SW 1271 (cell line): ENCODE measurements at regions not wholly inside any gene's neighbourhood (a gene's known extent, or its start where the extent isn't known, plus 50 kb on each side); places are given as distances from the start of the nearest gene placed in this dataset.
A peak's percentile ranks its signal among the peaks of the same experiment; 100 is the strongest.
"Not testable (repeated sequence)": the region's sequence is repeated elsewhere in the genome, so short reads cannot be mapped to it uniquely, and the experiment has no call there.

ENCODE experiments used
- DNase-seq, 2 experiments: peaks; one replicate each; lab custom pipeline; 2025; lab: John Stamatoyannopoulos, UW

DNA sequence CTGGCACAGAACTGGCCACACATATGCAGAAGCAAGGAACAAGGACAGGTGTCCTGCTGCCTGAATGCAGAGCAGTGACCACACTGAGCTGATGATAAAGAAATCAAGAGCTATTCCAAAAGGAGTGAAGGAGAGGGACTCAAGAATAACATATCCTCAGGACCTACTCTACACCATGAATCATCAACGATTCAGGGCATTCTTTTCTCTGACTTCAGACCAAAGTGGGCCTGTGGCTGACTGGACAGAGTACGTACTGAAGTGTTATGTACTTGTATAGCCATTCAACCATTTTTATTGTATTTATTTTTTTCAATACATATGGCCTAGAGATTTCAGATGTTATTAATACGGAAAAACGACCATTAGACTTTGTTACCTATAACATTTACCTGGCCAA is 177.5 kb upstream of the TMTC1 start:
- no peak for DNase-seq

DNA sequence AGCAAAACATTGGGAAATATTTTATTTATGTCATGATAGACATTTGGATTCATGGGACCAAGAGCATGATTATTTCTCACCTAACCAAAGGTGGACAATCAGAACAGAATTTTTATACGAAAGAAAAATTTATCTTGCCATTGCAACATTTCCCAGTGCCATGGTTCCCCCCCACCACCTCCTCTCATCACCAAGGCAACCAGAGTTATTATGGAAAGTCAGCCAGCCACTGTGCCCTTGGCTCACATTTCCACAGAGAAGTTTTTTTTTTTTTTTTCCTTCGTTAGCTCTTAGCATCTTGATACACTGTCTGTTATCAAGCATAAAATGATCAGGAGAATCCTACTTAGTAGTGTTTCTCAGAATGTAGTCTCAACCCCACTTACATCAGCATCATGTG is 176.4 kb upstream of the TMTC1 start:
- DNase-seq = no peak

DNA sequence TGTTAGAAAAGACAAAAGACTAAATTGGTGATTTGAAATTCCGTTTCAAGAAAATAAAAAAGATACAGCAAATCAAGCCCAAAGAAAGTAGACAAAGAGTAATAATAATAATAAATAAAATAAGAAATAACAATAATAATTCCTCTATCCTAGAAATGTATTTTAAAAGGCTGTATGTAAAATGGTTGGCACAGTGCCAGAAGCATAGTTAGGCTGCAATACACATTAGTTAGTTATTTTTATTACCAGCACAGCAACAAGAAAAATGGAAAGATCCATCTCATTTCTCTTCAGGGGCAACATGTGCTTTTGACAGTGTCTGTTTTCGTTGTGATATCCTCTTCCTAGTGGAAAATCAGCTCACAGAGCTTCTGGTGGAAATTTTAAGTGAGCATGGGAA is 174.1 kb upstream of the TMTC1 start:
- DNase-seq = no peak

DNA sequence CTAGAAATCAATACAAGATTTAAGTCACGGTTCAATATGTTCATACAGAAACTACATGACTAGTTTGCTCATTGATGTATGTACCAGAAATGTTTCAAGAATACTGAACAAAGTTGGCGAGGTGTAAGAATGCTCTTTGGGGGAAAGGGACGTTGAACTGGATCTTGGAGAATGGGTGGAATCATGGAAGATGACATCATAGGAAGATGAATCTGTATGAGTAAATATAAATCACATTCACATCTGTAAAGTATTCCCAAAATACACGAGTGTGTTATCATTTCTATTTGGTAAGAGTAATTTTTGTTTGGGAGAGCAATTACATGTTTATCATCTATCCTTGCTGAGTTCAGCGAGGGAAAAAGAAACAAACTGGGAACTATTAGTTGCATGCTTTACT is 162.2 kb upstream of the TMTC1 start:
- DNase-seq = no peak

DNA sequence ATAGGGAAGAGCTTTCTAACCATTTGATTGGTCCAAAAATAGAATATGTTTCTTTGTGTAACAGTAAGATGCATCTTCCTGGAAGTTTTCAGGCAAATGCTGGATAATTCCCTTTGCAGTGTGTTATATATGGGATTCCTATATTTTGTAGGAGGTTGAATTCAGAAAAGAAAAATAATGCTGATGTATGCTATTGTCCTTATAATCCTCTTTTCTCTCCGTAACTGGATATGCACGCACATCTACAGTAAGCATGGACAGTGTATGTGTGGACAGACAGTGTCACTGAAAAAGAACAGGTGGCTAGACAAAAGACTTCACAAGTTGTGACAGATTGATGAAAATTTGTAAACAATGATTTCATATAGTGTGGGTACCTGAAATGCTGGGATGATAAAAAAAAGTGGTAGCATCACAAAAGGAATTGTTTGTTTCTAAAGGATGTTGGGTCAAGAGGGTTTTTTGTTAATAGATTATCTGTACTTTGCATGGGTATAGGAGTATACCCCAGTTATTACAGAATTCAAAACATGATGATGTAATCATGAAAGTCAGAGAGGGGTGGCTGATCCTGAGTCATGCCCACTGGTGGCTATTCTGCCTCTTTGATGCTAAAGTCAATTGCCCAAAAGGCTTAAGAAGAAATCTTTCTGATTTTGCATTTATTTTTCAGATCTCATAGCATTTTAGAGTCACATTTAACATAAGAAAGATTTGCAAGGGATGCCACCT is 160.7 kb upstream of the TMTC1 start:
- DNase-seq = no peak

DNA sequence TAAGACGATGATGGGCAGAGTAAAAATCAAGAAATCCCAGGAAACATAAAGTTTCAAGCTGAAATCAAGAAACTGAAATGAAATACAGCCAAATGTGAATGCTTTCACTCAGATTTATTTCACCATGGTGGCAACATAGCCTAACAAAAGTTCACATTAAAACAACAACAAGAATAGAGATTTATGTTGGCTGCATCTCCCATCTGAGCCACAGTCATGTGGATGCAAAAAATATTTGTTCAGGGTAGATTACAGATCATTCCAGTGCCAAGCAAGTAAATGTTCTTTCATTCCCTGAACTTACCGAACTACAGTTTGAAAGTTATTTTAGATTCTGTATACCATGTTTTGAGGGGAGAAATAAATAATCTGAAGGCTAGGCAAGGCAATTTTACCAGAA is 159.9 kb upstream of the TMTC1 start:
- no peak for DNase-seq

DNA sequence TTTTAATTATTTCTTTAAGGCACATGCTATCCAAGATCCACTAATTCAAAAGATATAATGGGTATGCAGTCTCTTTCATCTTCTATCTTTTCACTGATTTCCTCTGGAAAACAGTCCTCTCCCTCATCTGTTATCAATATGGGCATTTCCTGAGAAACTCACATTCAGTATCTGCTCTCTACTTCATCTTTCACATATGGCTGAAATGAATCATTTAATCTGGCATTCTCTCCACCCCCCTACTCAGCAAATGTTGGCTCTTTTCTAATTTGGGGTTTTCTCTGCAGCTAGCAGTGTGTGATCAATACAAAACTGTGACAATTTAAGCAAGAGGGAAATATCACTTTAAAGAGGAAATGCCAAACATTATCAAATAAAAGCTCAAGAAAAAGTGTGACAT is 157.1 kb upstream of the TMTC1 start:
- DNase-seq = no peak

DNA sequence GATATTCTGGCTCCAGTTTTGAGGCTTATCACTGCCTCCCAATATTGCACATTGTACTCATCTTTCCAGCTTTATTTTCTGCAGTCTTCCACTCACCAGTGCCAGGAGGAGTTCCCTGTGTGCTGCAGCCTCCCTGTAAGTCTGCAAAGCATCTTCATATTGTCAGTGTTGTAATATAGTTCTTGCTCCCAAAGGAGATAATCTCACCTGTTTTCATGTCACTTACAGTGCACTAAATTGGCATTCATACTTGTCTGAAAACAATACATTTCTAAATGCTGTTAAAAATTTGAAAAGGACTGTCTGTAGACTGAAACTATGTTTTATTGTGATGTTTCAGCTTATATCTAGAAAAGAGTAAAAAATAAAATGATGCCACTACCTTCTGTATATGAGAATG is 146.8 kb upstream of the TMTC1 start:
- DNase-seq = no peak

DNA sequence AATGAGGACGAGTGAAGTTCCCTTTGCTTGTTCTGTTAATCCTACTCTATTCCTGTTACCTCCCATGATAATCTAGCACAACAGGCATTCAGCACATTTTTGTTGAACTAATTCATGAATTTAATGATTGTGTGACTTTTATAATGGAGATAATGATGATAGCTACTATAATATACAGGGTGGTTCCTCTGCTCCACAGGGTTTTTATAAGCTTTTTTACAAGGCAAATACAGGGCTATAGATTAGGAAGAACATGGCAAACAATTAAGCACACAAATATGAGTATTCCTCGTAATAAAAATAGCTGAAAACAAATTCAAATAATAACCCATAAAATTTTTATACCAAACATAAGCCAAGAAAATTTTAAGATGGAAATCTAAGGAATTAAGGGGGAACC is 145.6 kb upstream of the TMTC1 start:
- DNase-seq = no peak

DNA sequence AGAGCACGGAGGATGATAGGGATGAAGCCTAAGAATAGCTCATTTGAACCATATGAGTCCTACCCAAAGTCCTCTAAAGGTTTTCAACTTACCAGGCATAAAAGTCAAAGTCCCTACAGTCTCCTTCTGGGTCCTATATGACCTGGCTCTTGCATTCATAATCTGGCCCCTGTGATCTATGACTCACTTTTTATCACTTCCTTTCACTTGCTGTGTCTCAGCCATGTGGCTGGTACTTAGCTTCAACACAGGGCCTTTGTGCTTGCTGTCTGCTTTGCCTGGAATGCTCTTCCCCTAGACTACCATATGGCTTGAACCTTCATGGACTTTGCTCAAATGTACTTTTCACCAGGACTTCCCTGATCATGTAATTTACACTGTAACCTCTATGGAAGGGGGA is 137.6 kb upstream of the TMTC1 start:
- DNase-seq = peak in 1 of 2 experiments; percentile 79

DNA sequence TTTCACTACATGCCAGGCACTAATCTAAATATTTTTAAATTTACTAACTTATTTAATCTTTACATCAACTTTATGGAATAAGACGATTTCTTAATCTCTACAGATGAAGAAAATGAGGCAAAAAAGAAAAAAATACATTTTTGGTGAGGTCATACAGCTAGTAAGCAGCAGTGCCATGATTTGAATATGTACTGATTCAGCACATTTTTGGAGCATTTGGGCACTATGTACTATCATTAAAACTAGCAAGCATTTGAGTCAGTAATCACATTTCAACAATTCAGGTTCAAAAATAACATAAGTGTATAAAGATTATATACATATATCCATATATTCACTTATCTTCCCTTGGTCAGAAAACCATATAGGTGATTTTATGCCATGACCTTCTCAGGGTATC is 124.4 kb upstream of the TMTC1 start:
- no peak for DNase-seq

DNA sequence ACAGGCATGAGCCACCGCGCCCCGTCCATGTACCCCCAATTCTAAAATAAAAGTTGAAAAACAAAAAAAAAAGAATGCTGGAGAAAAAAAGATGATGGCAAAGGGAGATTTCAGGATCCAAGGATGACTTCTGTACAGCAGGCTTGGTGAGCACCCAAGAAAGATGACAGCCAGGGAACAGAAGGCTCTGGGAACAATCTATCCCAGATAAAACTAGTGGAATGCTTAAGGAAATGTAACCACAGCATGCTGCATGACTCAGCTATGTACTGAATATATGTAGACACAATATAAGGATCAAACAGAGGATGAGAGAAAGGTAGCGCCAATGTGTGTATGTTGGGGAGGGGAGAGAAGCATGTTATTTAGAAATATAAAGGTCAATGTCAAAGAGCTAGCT is 123.7 kb upstream of the TMTC1 start:
- DNase-seq = no peak

DNA sequence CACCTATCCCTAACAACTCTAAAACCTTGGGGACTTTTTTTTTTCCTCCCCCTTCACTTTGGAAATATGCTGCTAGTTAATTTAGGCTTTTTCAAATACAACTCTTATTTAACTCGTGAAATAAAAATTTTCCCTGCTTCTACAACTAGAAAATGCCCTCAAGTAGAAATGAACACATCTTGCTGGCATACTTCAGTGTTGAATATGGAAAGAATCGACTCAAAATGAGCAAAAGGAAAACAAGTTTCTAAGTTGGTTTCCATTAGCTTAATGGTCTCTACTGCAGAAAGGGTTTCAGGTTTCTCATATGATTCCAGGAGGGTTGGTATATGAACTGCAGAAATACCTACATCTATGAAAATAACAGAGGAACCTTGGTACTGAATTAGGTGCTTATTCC is 118.3 kb upstream of the TMTC1 start:
- DNase-seq = no peak

DNA sequence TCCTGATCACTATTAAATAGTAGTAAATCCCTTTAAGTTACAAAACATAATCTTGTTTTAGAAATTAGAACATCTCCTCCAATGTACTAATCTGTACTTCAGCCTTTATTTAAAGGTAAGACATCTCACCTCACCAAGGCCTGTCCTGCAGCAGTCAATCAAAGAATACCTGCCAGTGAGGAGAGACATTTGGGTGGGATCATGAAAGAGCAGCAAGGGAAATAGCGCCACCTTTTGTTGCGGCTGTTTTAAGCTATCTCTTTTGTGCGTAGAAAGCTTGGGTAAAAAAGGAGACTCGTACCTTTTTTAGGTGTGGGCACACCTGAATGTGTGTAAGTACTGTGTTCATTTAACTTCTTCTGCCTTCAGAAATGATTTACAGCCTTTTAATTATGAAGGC is 117.8 kb upstream of the TMTC1 start:
- DNase-seq = no peak

DNA sequence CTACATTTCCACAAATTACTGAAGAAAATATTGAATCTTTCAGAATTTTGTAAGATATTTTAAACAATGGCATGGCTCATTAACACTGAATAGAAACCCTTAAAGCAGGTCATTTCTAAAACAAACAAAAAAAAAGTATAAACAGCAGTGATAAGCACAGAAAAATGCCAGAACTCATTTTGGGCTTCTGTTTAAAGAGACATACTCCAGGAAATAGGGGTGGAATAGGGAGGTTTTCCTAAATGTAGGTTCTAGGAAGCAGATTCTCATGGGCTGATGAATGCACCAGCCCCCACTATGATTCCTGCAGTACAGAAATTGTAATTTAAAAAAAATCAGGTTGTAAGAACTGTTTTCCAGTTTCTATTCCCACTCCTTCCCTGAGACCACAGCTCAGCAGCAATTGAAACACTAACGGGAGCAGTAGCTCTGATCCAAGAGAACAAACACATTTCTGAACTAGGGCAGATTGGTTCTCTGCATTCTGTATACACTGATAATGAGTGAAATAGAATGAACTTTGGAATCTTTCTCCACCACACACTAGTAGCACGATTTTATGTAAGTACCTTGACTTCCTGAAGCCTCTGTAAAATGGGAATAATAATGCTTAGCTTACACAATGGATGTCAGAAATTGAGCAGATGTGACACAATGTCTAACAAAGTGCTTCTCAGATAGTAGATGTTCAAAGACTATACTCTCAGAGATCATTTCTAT is 115.6 kb upstream of the TMTC1 start:
- DNase-seq = no peak

DNA sequence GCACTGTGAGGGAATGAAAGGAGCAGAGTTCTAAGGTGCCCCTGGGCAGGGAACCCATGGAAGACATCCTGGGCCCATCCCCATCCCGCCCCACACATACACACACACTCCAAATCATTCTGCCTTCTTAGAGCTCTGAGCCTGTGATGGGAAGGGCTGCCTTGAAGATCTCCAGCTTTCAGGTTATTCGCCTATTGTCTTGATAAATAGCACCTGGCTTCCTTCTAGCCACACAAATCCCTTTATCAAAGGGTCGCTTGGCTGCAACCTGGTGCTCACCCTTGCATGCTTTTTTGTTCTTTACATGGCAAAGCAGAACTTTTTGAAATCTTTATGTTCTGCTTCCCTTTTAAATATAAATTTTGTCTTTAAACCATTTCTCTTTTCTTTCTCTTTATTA is 112.2 kb upstream of the TMTC1 start:
- DNase-seq = no peak

DNA sequence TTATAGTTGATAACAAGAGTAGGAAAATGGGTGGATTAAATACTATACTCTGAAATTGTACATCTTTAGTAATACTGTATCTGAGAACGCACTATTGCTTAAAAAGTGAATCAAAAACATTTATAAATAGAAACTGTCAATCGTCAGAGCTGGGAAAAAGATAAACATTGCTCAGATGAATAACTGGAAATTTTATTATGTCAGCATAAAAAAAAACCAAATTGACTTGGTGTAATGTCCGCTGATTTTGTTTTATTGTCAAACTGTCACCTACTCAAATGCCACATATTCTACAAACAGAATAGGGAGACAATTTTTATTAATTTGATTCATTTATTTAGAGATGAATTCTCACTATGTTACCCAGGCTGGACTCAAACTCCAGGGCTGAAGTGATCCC is 109.3 kb upstream of the TMTC1 start:
- DNase-seq = no peak

DNA sequence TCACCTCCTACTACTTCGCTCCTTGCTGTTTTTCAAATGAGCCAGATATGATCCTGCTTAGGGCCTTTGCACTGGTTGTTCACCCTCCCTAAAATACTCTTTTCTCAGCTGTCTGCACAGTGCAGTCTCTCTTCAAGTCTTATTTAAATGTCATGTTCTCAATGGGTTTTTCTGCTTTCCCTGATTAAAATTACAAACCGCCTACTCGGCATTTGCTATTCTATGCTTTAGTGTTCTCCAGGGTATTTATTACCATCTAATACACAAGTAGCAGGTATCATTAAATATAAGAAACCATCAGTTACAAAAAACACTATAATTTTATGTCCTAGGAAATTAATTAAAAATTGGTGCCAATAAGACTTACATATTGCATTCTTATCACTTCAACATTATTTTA is 108.0 kb upstream of the TMTC1 start:
- no peak for DNase-seq

DNA sequence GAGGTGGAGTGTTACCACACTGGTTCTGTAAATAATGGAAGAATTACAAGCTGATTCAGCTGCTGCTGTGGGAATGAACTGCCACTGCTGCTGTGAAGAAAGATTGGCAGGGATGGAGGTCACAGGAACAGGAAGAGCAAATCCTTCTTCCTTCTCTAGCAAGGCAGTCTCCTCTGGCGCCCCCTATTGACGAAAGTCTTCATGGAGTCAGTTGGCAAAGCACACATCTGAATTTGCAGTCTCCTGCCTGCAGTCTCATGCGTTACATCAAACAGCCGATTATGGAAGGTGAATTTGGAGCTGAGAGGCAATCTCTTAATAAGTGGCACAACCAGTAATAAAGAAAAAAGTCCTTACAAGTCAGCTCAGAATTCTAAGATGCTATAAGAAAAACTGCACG is 106.0 kb upstream of the TMTC1 start:
- peak; percentile 6 to 21 for DNase-seq

DNA sequence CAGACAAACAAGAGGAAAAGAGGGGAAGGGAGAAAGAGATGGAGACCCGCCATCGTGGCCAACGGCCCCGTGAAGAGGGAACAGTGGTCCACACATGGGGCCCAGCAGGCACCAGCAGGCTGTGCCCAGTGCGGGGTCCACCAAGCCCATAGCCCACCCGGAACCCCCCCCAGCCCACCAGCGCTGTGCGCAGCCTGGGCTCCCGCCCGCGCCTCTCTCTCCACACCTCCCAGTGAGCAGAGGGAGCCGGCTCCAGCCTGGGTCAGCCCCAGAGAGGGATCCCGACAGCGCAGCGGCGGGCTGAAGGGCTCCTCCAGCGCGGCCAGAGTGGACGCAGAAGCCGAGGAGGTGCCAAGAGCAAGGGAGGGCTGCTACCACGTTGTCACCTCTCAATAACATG is 105.0 kb upstream of the TMTC1 start:
- no peak for DNase-seq

DNA sequence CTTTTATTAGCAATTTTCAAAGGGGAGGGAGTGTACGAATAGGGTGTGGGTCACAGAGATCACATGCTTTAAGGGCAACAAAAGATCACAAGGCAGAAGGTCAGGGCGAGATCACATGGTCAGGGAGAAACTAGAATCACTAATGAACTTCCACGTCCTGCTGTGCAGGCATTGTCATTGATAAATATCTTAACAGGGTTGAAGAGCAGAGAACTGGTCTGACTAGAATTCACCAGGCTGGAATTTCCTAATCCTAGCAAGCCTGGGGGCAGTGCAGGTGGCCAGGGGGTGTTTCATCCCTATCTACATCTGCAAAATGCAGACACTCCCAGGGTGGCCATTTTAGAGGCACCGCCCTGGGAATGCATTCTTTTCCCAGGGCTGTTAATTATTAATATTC is 101.2 kb upstream of the TMTC1 start:
- DNase-seq = not testable (repeated sequence)

DNA sequence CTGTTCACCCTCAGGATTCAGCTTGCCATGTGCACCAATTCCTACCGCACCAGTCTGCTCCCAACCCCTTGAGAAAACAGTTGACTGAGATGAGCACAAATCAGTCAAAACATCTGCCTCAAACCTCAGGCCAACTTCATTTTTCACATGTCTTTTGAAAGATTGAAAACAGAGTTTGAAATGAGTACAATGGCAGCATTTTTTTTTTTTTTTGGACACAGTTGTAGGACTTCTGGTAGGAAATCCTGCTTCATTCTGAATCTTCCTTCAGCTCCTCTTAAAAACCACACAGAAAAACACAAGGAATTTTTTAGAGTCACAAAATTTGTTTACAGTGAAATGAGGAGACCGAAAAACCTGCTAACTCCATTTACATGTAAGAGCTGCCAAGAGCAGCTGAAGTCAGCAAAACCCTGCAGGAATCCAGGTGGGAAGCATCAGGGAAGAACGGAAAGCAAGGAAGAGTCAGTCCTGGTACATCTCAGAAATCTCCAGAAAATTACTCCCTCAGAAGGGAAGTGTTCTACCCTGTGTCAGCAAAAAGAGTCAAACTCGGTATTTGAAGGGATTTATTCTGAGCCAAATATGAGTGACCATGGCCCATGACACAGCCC is 100.3 kb upstream of the TMTC1 start:
- DNase-seq = no peak

DNA sequence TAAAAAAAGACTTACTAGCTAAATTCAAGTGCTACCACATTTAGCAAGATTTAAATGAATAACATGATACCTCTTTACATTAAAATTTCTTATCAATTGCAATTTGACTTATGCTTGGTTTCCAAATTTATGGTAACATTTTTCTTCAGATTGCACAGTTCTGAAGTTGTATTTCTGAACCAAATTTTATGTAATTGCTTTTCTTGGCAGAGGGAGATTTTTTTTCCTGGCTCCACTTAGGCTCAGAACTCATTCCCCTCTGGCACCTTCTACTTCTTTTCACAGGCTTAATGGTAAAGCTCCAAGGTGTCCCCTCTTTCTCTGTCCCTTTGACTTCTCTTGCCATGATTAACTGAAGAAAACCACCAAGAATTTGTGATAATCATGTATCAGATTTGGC is 99.8 kb upstream of the TMTC1 start:
- no peak for DNase-seq

DNA sequence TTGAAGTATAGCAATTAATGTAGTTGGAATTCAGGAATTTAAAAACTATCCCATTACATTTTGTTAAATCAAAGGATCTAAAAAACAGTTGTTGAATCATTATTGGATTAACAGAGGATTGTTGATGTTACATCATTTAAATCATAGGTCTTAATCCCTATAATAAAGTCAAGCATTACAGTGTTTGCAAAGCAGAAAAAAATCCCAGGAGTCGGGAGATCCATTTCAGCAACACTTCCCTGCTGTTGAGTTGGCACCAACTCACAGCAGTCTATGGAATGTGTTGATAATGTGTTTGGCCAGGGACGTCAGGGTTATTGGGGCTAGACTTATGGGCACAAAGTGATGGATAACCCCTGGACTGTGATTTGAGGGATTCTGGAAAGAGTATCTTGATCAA is 99.1 kb upstream of the TMTC1 start:
- DNase-seq = no peak
